Thymus (tissue), 11 donors: ENCODE measurements at regions not wholly inside any gene's neighbourhood (a gene's known extent, or its start where the extent isn't known, plus 50 kb on each side); places are given as distances from the start of the nearest gene placed in this dataset.
"Not testable (repeated sequence)": the region's sequence is repeated elsewhere in the genome, so short reads cannot be mapped to it uniquely, and the experiment has no call there.

Experiments
- DNase-seq, 9 donors: peaks; one replicate each; pipeline ENCODE4 v3.0.0-alpha.2; 2013; ENCODE audit warnings: low spot score in 9 of 9, low read depth in 6 of 9, missing footprints in 1 of 9
- H3K27ac ChIP-seq, 2 donors: one replicate each; pipeline ENCODE4 v1.5.1; 2013; ENCODE audit warnings: control low read depth in 1 of 2, low read depth in 1 of 2, low read length in 1 of 2, mild to moderate bottlenecking in 1 of 2, moderate library complexity in 1 of 2
- H3K27me3 ChIP-seq, 2 donors: one replicate each; pipeline ENCODE4 v1.5.1; 2013; ENCODE audit warnings: low read length in 1 of 2; ENCODE audit not compliant: control insufficient read depth in 2 of 2, insufficient read depth in 1 of 2
- H3K36me3 ChIP-seq, 2 donors: one replicate each; pipeline ENCODE4 v1.5.1; 2013; ENCODE audit warnings: low read length in 1 of 2, mild to moderate bottlenecking in 1 of 2, moderate library complexity in 1 of 2; ENCODE audit not compliant: control insufficient read depth in 2 of 2, insufficient read depth in 2 of 2
- H3K4me1 ChIP-seq, 2 donors: one replicate each; pipeline ENCODE4 v1.5.1; 2013; ENCODE audit warnings: low read length in 2 of 2; ENCODE audit not compliant: control insufficient read depth in 2 of 2, insufficient read depth in 2 of 2
- H3K4me3 ChIP-seq, 2 donors: one replicate each; pipeline ENCODE4 v1.5.1; 2013; ENCODE audit warnings: low read length in 2 of 2, control low read depth in 1 of 2, mild to moderate bottlenecking in 1 of 2
- H3K9me3 ChIP-seq, 2 donors: one replicate each; pipeline ENCODE4 v1.5.1; 2013; ENCODE audit warnings: low read length in 1 of 2, mild to moderate bottlenecking in 1 of 2; ENCODE audit not compliant: control insufficient read depth in 2 of 2, insufficient read depth in 1 of 2
- WGBS: extraction: QIAGEN DNeasy Blood & Tissue Kit; methylation state at CpG from one replicate; pipeline ENCODE4 v1.1.7; 2013; 5-methylcytosine and 5-hydroxymethylcytosine counted together
- donor health status: healthy.

DNA sequence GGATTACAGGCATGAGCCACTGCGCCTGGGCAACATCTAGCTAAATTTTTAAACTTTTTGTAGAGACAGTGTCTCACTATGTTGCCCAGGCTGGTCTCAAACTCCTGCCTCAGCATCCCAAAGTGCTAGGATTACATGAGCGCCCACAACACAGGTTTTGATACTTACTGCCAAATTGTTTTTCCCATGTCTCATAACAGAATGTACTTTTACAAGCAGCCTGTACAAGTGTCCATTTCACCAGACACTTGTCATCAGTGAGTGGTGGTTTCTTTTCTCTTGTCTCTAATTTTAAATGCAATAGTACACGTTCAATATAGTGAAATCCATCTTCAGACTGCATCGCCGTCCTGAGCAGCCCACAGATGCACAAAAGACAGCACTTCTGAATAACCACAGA is 116.4 kb upstream of the LYZL2 start:
- no peak overlapping the region for H3K27ac ChIP-seq
- H3K27me3 ChIP-seq: no peaks in the 10 kb centered on the region
- no peaks in the 10 kb centered on the region for H3K36me3 ChIP-seq
- peaks cover 0 to 5% of the 10 kb centered on the region in 2 donors for H3K9me3 ChIP-seq
- H3K4me3 ChIP-seq: no peak overlapping the region
- no peak for DNase-seq
- WGBS: 64% methylated on average over 5 of the region's 5 CpGs
- peaks cover 3 to 12% of the 10 kb centered on the region in 2 donors for H3K4me1 ChIP-seq

DNA sequence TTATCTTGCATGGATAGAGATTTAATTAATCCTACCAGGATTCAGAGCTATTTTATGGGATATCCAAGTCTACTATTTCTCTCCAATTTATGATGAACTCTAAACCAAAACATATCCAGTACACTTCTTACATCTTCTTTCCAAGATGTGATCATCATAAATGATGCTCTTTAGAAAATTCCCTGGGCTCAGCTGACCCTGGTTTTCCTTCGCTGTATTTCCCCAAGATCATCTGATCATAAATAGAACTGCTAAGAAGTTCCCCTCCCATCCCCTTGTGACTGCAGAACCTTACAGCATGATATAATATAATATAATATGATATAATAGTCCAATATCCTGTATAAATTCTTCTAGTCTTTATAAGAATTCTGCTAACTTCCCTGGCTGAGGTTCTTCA is 114.6 kb upstream of the LYZL2 start:
- Histone ChIP-seq H3K4me1 (no peaks in the 10 kb centered on the region), H3K27me3 (no peaks in the 10 kb centered on the region), H3K27ac (no peak overlapping the region), H3K36me3 (no peaks in the 10 kb centered on the region), H3K9me3 (peaks cover 0 to 5% of the 10 kb centered on the region in 2 donors), H3K4me3 (no peak overlapping the region)
- DNase-seq: no peak
- 100% methylated on average over 1 of the region's 1 CpG for WGBS

DNA sequence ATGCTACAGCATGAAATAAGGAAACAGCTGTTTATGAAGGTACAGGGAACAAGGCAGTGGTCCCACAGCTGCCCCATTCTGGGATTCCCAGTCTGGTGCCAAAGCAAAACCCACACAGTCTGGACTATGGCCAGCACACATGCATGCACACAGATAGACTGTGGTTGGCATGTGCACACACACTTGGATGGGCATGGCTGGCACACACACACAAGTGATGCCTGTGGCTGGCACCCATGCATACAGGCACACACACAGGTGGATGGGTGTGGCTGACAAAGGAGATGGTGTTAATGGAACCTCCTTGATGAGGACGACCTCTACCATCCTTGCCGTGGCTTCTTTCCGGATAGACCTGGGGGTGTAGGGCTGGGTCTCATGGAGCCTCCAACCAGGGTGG is 114.0 kb upstream of the LYZL2 start:
- DNase-seq: no peak
- 94% methylated on average over 3 of the region's 3 CpGs for WGBS
- Histone ChIP-seq H3K4me1 (no peaks in the 10 kb centered on the region), H3K4me3 (no peak overlapping the region), H3K27ac (peak overlapping the region in 1 of 2 donors; percentile 17), H3K9me3 (peaks cover 0 to 5% of the 10 kb centered on the region in 2 donors), H3K27me3 (no peaks in the 10 kb centered on the region), H3K36me3 (no peaks in the 10 kb centered on the region)

DNA sequence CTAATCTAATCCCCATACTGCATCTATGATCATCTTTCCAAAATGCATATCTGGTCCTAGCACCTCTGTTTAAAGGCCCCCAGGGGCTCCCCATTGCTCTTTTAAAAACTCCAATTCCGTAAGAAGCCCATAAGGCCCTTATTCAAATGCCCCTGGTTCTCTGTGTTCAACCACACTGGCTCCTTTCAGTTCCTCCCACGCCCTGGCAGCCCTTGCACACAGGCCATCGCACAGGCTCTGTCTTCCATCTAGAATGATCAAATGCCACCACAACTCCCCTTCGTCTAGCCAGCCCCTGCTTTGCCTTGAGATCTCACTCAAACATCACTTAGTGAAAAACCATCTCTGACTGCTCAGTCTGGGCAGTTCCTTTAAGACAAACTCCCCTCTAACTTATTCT is 112.9 kb upstream of the LYZL2 start:
- WGBS: 87% methylated on average over 4 of the region's 4 CpGs
- Histone ChIP-seq H3K9me3 (peaks cover 0 to 5% of the 10 kb centered on the region in 2 donors), H3K4me1 (no peaks in the 10 kb centered on the region), H3K27ac (no peak overlapping the region), H3K36me3 (no peaks in the 10 kb centered on the region), H3K4me3 (no peak overlapping the region), H3K27me3 (no peaks in the 10 kb centered on the region)
- DNase-seq: no peak

DNA sequence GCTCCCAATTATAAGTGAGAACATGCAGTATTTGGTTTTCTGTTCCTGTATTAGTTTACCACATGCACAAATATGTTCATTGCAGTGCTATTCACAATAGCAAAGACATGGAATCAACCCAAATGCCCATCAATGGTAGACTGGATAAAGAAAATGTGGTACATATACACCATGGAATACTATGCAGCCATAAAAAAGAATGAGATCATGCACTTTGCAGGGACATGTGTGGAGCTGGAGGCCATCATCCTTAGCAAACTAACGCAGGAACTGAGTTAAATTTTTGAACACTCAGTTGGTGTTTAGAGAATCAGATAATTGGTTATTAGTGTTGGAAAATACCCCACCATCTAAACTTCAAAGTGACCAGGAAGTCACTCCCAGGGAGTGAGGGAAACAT is 111.2 kb upstream of the LYZL2 start:
- not testable (repeated sequence) for H3K4me3 ChIP-seq, H3K27ac ChIP-seq, H3K4me1 ChIP-seq, H3K36me3 ChIP-seq, H3K27me3 ChIP-seq, H3K9me3 ChIP-seq, DNase-seq
- 99% methylated on average over 1 of the region's 1 CpG for WGBS

DNA sequence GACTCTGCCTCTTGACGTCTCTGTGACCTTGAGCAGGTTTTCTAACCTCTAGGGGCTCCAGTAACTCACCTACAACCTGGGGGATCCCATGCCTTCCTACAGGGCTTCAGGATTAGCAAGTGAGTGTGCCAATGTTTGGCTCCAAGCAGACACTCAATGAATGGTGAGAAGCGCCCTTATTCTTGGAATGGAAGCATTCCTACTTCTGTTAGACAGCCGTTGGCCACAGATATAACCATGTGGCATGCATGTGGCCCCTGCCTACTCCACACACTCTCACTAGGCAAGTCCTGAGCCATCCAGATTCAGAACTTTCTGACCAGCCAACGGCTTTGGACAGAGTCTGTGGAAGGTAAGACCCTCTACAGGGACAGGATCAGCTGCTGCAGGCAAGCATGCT is 108.9 kb upstream of the LYZL2 start:
- Histone ChIP-seq H3K36me3 (no peaks in the 10 kb centered on the region), H3K4me3 (no peak overlapping the region), H3K27ac (no peak overlapping the region), H3K27me3 (no peaks in the 10 kb centered on the region), H3K9me3 (no peaks in the 10 kb centered on the region), H3K4me1 (no peaks in the 10 kb centered on the region)
- no peak for DNase-seq
- WGBS: 95% methylated on average over 4 of the region's 4 CpGs

DNA sequence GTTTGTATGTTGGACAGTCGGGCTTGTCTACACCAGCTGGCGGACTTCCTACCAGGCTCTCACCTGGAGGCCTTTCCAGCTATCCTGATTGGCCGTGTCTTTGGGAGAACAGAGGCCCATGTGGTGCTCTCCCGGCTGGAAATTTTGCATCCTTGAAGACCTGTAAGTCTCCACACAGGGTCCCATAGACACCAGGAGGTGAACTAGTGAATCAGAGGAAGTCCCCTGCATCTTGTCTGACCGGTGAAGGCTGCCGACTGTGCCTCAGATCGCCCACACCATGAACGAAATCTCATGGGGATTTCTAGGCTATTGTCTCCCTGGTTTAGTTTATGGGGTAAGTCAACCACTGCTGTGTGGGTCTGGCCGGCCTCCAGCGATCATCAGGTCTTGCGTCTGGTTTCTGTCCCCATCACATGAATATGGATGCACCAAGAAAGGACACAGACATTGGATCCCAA is 108.4 kb upstream of the LYZL2 start:
- 96% methylated on average over 11 of the region's 11 CpGs for WGBS
- DNase-seq: no peak
- no peaks in the 10 kb centered on the region for H3K4me1 ChIP-seq
- H3K27me3 ChIP-seq: no peaks in the 10 kb centered on the region
- H3K36me3 ChIP-seq: no peaks in the 10 kb centered on the region
- H3K27ac ChIP-seq: no peak overlapping the region
- no peaks in the 10 kb centered on the region for H3K9me3 ChIP-seq
- no peak overlapping the region for H3K4me3 ChIP-seq

DNA sequence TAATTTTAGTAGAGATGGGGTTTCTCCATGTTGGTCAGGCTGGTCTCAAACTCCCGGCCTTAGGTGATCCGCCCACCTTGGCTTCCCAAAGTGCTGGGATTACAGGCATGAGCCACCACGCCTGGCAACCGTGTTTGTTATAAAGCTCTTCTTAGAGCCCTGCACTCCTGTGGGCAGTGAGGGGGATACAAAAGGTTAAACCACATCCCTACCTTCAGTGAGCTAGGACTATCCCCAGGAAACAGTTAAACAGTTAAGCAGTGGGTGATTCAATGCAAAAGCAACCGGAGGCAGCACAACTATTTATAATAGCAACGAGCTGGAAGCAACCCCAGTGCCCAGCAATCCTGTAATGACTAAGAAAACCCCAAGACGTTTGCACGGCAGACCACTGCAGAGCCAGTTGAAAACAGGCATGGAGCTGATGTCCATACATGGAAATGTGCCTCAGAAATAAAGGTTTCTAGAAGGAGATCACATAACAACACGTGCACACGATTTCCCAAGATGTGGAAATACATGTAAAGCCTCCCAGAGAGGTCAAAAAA is 107.2 kb upstream of the LYZL2 start:
- Histone ChIP-seq H3K4me3 (no peak overlapping the region), H3K4me1 (no peaks in the 10 kb centered on the region), H3K27ac (no peak overlapping the region), H3K27me3 (no peaks in the 10 kb centered on the region), H3K36me3 (no peaks in the 10 kb centered on the region), H3K9me3 (no peaks in the 10 kb centered on the region)
- WGBS: 40% methylated on average over 10 of the region's 10 CpGs
- no peak for DNase-seq

DNA sequence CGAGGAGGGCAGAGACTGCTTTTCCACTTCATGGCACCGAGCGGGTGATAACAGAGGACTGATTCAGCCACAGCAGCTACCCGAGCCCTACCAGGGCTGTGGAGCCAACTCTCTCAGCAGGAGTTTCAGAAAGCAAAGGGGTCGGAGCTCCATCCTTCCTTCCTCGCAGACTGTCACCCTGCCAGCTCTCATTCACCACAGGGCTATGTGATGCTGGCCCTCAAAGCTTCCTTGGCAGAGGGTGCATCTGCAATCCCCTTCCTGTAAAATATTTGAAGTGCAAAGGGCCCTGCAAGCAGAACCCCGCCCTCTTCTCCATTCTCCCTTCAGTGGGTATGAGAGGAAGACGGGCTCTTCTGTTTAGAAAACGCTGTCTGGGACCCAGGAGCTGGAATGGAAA is 105.3 kb upstream of the LYZL2 start:
- H3K27ac ChIP-seq: no peak overlapping the region
- WGBS: 28% methylated on average over 9 of the region's 9 CpGs
- H3K4me3 ChIP-seq: no peak overlapping the region
- H3K4me1 ChIP-seq: no peaks in the 10 kb centered on the region
- no peaks in the 10 kb centered on the region for H3K36me3 ChIP-seq
- DNase-seq: no peak
- no peaks in the 10 kb centered on the region for H3K9me3 ChIP-seq
- no peaks in the 10 kb centered on the region for H3K27me3 ChIP-seq

DNA sequence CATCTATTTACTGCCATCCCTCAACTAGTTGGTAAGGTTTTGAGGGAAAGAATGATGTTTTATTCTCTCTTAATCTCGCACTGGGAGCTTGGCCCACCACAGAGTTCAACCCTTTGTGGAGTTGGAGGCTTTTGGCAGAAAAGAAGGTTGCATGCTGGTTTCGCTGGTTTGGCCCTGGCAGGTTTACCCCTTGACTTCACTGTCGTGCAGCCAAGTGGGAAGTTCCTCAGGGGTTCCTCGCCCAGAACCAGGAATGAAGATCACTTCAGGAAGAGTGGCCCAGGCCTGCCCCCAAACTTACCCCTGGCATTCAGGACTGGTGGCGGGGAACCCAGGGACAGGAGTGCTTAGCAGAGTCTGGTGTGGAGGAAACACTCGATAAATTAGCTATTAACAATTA is 103.1 kb upstream of the LYZL2 start:
- no peaks in the 10 kb centered on the region for H3K9me3 ChIP-seq
- 95% methylated on average over 6 of the region's 6 CpGs for WGBS
- no peak overlapping the region for H3K4me3 ChIP-seq
- no peaks in the 10 kb centered on the region for H3K4me1 ChIP-seq
- no peak overlapping the region for H3K27ac ChIP-seq
- DNase-seq: no peak
- no peaks in the 10 kb centered on the region for H3K27me3 ChIP-seq
- no peaks in the 10 kb centered on the region for H3K36me3 ChIP-seq
